ENCODE measurements at regions not wholly inside any gene's neighbourhood (a gene's known extent, or its start where the extent isn't known, plus 50 kb on each side); places are given as distances from the start of the nearest gene placed in this dataset.
A peak's percentile ranks its signal among the peaks of the same experiment; 100 is the strongest.
"Not testable (repeated sequence)": the region's sequence is repeated elsewhere in the genome, so short reads cannot be mapped to it uniquely, and the experiment has no call there.

GRCh38 chr15:44836094-44836493, 99.8 kb downstream of the TRIM69 start:
- Mint-ChIP-seq H3K4me3 (no peak overlapping the region), H3K36me3 (no peaks in the 10 kb centered on the region), H3K27ac (no peak overlapping the region), H3K27me3 (peaks cover 0 to 6% of the 10 kb centered on the region in 2 donors), H3K9me3 (no peaks in the 10 kb centered on the region), H3K4me1 (ENCODE audit: low read depth in 2 of 2) (no peaks in the 10 kb centered on the region)
- ATAC-seq (no peak), DNase-seq (ENCODE audit: low spot score) (no peak)

GRCh38 chr15:44838929-44839328, 102.6 kb downstream of the TRIM69 start:
- not testable (repeated sequence) for H3K36me3 Mint-ChIP-seq; H3K4me1 Mint-ChIP-seq (ENCODE audit: low read depth in 2 of 2); H3K27me3 Mint-ChIP-seq; H3K9me3 Mint-ChIP-seq; H3K27ac Mint-ChIP-seq; H3K4me3 Mint-ChIP-seq; DNase-seq (ENCODE audit: low spot score); ATAC-seq

- not testable (repeated sequence) for H3K27me3 Mint-ChIP-seq; DNase-seq (ENCODE audit: low spot score); ATAC-seq; H3K4me1 Mint-ChIP-seq (ENCODE audit: low read depth in 2 of 2); H3K9me3 Mint-ChIP-seq; H3K4me3 Mint-ChIP-seq; H3K27ac Mint-ChIP-seq; H3K36me3 Mint-ChIP-seq
Measured at GRCh38 chr15:44841762-44842161, 105.4 kb downstream of the TRIM69 start.

- H3K27ac Mint-ChIP-seq; H3K27me3 Mint-ChIP-seq; ATAC-seq; H3K9me3 Mint-ChIP-seq; H3K4me3 Mint-ChIP-seq; H3K4me1 Mint-ChIP-seq (ENCODE audit: low read depth in 2 of 2); H3K36me3 Mint-ChIP-seq; DNase-seq (ENCODE audit: low spot score): not testable (repeated sequence)
Measured at GRCh38 chr15:44842883-44843282, 106.6 kb downstream of the TRIM69 start.

GRCh38 chr15:44844936-44845335, 108.6 kb downstream of the TRIM69 start:
- not testable (repeated sequence) for DNase-seq (ENCODE audit: low spot score); H3K9me3 Mint-ChIP-seq; H3K4me1 Mint-ChIP-seq (ENCODE audit: low read depth in 2 of 2); H3K27ac Mint-ChIP-seq; H3K36me3 Mint-ChIP-seq; H3K4me3 Mint-ChIP-seq; H3K27me3 Mint-ChIP-seq; ATAC-seq

- not testable (repeated sequence) for H3K27ac Mint-ChIP-seq; H3K36me3 Mint-ChIP-seq; H3K27me3 Mint-ChIP-seq; H3K4me1 Mint-ChIP-seq (ENCODE audit: low read depth in 2 of 2); H3K4me3 Mint-ChIP-seq; DNase-seq (ENCODE audit: low spot score); H3K9me3 Mint-ChIP-seq; ATAC-seq
Measured at GRCh38 chr15:44846156-44846555, 109.8 kb downstream of the TRIM69 start.

- DNase-seq (ENCODE audit: low spot score); H3K27ac Mint-ChIP-seq; H3K9me3 Mint-ChIP-seq; H3K4me1 Mint-ChIP-seq (ENCODE audit: low read depth in 2 of 2); H3K36me3 Mint-ChIP-seq; ATAC-seq; H3K4me3 Mint-ChIP-seq; H3K27me3 Mint-ChIP-seq: not testable (repeated sequence)
Measured at GRCh38 chr15:44847555-44847954, 108.9 kb upstream of the TERB2 start.

- H3K27me3 Mint-ChIP-seq; H3K4me1 Mint-ChIP-seq (ENCODE audit: low read depth in 2 of 2); ATAC-seq; H3K27ac Mint-ChIP-seq; DNase-seq (ENCODE audit: low spot score); H3K9me3 Mint-ChIP-seq; H3K4me3 Mint-ChIP-seq; H3K36me3 Mint-ChIP-seq: not testable (repeated sequence)
Measured at GRCh38 chr15:44848859-44849258, 107.6 kb upstream of the TERB2 start.

GRCh38 chr15:44849701-44850403, 106.6 kb upstream of the TERB2 start:
- ATAC-seq: peak in 1 of 2 donors; percentile 26
- H3K9me3 Mint-ChIP-seq; H3K4me1 Mint-ChIP-seq (ENCODE audit: low read depth in 2 of 2); DNase-seq (ENCODE audit: low spot score); H3K27ac Mint-ChIP-seq; H3K36me3 Mint-ChIP-seq; H3K4me3 Mint-ChIP-seq; H3K27me3 Mint-ChIP-seq: not testable (repeated sequence)

- ATAC-seq (peak; percentile 85 to 86), DNase-seq (ENCODE audit: low spot score) (peak; percentile 72)
- H3K9me3 Mint-ChIP-seq; H3K27me3 Mint-ChIP-seq; H3K4me1 Mint-ChIP-seq (ENCODE audit: low read depth in 2 of 2); H3K4me3 Mint-ChIP-seq; H3K36me3 Mint-ChIP-seq: not testable (repeated sequence)
- H3K27ac Mint-ChIP-seq: peak overlapping the region in 1 of 2 donors; percentile 35
Measured at GRCh38 chr15:44853304-44853950, 103.1 kb upstream of the TERB2 start.

GRCh38 chr15:44854696-44855095, 101.8 kb upstream of the TERB2 start:
- H3K36me3 Mint-ChIP-seq, H3K9me3 Mint-ChIP-seq: not testable (repeated sequence)

GRCh38 chr15:44856284-44856683, 100.2 kb upstream of the TERB2 start:
- not testable (repeated sequence) for H3K4me1 Mint-ChIP-seq (ENCODE audit: low read depth in 2 of 2); H3K27ac Mint-ChIP-seq; H3K9me3 Mint-ChIP-seq; H3K4me3 Mint-ChIP-seq; DNase-seq (ENCODE audit: low spot score); H3K27me3 Mint-ChIP-seq; H3K36me3 Mint-ChIP-seq; ATAC-seq

More at GRCh38 chr15:44854696-44855095, 101.8 kb upstream of the TERB2 start:
- H3K27me3 Mint-ChIP-seq; DNase-seq (ENCODE audit: low spot score); ATAC-seq; H3K27ac Mint-ChIP-seq; H3K4me3 Mint-ChIP-seq; H3K4me1 Mint-ChIP-seq (ENCODE audit: low read depth in 2 of 2): not testable (repeated sequence)

- not testable (repeated sequence) for DNase-seq (ENCODE audit: low spot score); H3K27me3 Mint-ChIP-seq; H3K4me1 Mint-ChIP-seq (ENCODE audit: low read depth in 2 of 2); H3K9me3 Mint-ChIP-seq; H3K36me3 Mint-ChIP-seq; H3K27ac Mint-ChIP-seq; H3K4me3 Mint-ChIP-seq; ATAC-seq
Measured at GRCh38 chr15:44857164-44857710, 99.2 kb upstream of the TERB2 start.

- not testable (repeated sequence) for DNase-seq (ENCODE audit: low spot score); H3K4me1 Mint-ChIP-seq (ENCODE audit: low read depth in 2 of 2); H3K4me3 Mint-ChIP-seq; H3K36me3 Mint-ChIP-seq; H3K9me3 Mint-ChIP-seq; H3K27me3 Mint-ChIP-seq; H3K27ac Mint-ChIP-seq
- peak in 1 of 2 donors; percentile 28 for ATAC-seq
Measured at GRCh38 chr15:44859088-44859487, 97.4 kb upstream of the TERB2 start.

All from natural killer cell treated with Interleukin-12 subunit alpha and Interleukin-12 subunit beta and Interleukin-15 and Interleukin-18, amount 100 ng/mL, for 72 hours (primary cell).